DMS53 (cell line): ENCODE measurements at regions not wholly inside any gene's neighbourhood (a gene's known extent, or its start where the extent isn't known, plus 50 kb on each side); places are given as distances from the start of the nearest gene placed in this dataset.
"Not testable (repeated sequence)": the region's sequence is repeated elsewhere in the genome, so short reads cannot be mapped to it uniquely, and the experiment has no call there.

Source experiments
- DNase-seq: peaks from one replicate; lab custom pipeline; 2025; lab: John Stamatoyannopoulos, UW

DNA sequence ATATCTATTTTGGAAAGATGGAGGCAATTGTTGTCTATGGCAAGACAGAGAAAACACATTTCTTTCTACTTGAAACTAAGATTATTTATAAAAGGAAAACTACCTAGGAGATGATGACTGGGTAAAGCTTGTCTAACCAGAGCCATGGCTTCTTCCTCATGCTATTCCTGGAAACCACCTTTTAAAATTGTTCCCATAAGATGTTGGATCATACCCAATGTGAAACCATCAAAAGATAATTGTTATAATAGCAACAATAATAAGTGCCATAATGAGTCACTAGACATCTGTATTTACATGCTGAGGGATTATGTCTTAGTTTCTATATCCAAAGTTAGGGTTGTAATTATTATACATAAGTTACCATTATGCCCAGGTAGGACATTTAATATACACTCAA lies 428.4 kb downstream of the KCNJ2 start:
- DNase-seq, result no peak

GRCh38 chr17:70599198-70599597 lies 429.9 kb downstream of the KCNJ2 start:
- DNase-seq, result no peak

GRCh38 chr17:70599945-70600344 lies 430.6 kb downstream of the KCNJ2 start:
- not testable (repeated sequence) for DNase-seq

DNA sequence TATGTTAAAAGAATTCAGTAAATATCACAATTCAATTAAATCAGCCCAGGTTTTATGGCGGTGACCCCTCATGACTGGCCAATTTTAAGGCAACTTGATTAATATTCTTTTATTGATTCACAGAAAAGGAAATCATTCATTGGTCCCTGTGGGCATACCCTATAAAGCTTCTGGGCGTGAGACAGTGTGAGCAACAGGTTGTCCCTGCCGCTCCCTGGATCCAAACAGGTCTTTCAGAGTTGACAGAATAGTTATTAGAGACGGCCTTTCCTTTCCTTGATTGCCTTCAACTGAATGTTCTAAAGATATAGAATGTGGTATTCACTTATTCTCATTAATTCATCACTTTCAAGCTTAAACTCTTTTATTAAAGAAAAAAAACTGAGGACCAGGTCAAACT lies 433.9 kb downstream of the KCNJ2 start:
- DNase-seq, result no peak

DNA sequence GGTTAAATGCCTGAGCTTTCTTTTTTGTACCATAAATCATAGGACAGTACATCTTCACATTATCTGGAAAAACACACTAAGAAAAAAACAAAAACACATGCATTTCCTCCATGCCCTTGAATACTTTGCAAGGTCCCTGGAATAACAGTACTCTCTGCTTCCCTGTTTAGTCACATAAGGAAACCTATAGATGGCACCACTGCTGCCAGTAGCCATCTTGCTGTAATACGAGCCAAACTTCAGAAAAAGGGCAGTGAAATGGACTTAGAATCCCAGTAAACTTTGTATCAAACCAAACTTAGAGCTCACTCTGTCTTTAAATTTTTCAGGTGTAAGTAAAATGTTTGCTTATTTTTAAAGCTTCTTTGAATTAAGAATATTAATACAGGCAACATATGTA lies 435.5 kb downstream of the KCNJ2 start:
- DNase-seq, result peak; percentile 9

DNA sequence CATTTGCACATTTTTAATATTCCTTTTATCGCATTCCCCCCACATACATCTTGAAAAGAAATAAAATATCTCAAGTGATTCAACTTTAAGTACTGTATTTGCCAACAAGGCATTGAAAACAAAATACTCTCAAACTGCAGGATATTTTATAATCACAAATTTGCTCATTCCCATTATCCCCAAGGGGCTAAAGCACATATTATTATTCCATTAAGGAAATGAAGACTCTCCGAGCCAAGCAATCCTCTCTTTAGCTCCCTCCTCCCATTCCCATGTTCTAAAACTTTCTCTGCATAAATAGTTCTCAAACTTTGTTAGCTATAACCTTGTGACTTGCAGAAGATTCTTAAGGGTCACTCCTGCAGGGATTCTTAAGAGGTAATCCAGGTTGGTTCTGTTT lies 436.8 kb downstream of the KCNJ2 start:
- no peak for DNase-seq

DNA sequence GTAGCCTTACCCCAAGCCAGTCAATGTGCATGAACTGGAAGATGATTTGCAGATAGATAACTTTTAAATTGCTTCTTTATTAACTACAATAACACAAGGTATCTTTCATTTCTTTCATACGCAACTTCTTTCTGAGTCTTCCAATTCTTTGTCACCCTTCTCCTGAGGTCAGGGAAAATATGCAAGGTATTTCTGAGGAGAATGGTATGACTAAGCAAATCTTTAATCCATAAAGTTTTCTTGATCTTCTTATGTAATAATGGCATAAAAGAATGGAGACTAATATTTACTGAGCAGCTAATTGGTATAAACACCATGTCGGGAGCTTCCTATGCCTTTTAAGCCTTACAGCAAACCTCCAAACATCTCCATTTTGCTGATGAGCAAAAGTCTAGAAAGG lies 438.9 kb downstream of the KCNJ2 start:
- no peak for DNase-seq

DNA sequence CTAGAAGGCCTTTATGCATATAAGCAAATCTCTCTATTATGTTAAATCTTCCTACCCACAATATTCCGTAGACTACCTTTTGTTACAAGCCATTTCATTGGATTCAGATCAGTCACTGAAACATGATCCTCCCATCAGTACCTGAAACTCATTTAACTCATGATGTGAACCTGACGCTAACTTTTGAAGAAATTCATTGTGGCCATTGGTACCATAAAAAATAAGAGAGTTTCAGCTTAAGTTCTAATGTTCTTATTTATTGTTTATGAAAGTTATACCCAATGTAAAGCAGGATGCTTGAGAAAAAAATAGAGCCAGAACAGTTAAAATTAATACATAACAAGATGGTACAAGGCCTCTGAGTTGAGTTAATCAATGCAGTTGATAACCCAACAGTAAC lies 439.6 kb downstream of the KCNJ2 start:
- DNase-seq, result no peak

GRCh38 chr17:70609566-70609965 lies 440.2 kb downstream of the KCNJ2 start:
- no peak for DNase-seq

GRCh38 chr17:70610161-70610560 lies 440.8 kb downstream of the KCNJ2 start:
- DNase-seq, result no peak

DNA sequence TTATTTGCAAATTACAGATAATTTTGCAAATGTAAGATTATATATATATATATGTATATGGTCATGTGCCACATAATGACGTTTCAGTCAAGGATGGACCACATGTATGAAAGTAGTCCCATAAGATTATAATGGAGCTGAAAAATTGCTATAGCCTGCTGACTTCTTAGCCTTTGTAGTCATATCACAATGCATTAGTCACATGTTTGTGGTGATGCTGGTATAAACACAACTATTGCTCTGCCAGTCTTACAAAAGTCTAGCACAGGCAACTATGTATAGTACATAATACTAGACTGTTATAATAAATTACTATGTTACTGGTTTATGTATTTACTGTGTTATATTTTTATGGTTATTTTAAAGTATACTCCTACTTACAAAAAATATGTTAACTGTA lies 444.3 kb downstream of the KCNJ2 start:
- DNase-seq, result no peak

GRCh38 chr17:70615831-70616230 lies 446.5 kb downstream of the KCNJ2 start:
- no peak for DNase-seq

- DNase-seq, result no peak
These were observed 449.3 kb downstream of the KCNJ2 start for GRCh38 chr17:70618641-70619040.

DNA sequence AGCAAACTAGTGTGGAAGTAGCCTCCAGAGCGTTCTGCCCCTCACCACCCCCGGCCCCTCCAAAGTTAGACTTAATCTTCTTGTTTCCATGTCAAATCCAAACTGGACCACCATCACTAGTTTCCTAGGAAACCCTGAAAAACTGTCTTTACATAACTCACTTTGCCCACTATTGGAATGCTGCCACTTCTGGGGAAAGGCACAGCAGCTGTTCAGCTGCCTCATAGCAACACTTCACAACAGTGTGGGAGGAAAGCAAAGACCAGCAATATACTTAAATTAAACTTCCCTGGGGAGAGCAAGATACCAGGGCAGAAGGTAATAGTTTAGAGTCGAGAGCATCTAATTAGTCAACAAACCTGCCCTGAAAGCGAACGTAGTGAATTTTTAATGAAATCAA lies 452.2 kb downstream of the KCNJ2 start:
- DNase-seq, result peak; percentile 11

DNA sequence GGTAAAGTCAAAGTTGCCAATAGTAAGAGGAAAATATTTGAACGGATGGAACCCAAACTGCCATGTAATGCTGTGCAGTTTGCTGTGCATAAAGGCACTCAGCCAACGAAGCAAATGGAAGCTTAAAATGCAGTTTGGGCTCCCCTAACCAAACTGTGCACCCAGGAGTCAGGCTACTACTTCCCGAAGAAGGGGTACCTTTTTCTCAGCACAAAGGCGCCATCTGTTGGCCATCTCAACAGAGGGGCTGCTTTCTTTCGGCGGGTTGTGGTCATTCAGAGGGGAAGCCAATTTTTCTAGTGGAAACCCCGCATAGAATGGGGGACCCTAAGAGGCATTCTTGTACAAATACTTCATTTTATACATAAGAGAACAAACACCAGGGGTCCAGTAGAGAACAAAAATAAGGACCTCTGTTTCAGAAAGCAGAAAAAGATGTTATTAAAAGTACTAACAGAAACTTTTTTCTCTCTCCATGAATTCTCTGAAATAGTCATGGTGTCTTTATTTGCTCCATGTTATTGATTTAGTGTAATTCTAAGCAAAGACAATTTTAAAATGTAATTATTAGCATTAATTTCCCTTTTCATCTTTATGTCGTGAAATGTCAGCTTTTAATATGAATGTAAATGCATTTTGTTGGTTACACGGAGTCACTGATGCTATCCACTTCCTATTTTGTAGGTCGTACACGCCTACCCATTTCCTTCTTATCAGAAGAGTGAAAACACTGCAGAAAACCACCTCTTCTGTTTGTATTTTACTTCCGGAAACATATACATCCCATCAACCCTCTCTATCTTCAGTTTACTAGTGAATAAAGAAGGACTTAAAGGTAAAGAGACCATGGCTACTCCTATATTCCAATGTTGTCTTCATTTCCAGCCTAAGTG lies 453.3 kb downstream of the KCNJ2 start:
- DNase-seq, result peak; percentile 70

DNA sequence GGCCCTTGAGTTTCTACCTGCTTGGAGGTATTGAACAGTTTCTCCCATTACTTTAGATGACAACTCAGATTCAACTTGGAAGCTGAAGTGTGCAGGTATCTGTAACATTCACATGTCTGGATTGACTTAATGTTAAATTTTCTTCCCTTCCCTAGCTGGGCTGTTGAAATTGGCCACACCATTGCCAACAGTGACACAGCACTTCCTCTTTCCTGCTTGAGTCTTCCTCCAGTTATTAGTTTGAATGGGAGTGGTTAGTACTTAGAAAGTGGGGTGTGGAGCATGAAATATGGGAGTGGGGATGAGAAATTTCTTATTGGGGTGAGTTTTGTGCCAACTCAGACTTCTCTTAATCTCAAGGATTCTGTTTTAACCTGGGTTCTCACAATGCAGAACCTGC lies 454.9 kb downstream of the KCNJ2 start:
- DNase-seq, result no peak

DNA sequence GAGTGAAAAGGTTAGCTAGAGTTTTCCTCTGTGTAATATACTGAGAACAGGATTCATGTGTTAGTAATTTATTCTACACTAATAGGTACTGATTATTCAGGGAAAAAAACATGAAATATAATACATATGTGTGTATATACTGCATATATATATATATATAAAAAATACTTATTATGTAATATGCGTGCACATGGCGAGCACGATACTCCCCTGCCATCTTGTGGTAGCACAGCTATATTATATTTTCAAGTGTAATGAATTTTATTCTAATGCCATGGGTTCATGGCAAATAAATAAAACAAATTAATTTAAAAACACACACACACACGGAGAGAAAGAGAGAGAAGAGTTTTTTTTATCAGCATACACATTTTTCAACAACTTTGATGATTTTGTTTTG lies 460.6 kb downstream of the KCNJ2 start:
- DNase-seq, result peak; percentile 32

GRCh38 chr17:70636517-70637133 lies 467.3 kb downstream of the KCNJ2 start:
- peak; percentile 74 for DNase-seq

DNA sequence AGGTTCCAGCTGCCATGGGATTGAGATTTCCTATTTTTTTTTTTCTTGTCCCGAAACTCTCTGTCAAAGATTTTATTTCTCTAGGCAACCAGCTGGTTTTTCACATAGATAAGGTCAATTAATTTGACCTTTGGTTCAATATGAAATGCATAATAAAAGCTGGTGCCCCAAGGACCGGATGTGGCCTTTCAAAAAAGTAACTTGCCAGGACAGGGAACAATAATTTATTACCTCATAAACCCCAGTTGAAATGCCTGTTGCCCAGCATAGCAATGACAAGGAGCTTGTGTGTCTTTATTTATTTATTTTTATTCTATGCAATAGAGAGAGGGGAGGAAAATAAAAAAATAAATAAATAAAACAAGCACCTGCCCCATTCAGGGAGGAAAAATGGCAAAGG lies 472.7 kb downstream of the KCNJ2 start:
- DNase-seq, result no peak

DNA sequence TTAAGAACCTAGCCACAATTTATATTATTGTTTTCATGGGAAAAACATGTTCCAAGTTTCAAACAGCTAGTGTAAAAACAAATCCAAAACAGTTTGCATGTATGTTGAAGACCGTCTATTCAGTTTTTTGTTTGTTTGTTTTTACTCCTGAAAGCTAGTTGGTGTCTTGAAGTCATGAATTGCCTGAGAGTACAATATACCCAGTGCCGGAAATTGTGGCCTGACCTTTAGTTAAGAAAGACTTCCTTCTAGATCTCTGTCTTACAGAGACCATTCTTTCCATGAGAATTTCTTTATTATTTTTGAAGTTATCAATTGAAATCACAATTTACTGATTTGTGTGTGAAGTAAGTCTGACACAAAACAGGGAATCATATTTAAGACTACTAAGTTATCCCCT lies 474.8 kb downstream of the KCNJ2 start:
- no peak for DNase-seq

GRCh38 chr17:70646673-70647072 lies 477.3 kb downstream of the KCNJ2 start:
- no peak for DNase-seq

DNA sequence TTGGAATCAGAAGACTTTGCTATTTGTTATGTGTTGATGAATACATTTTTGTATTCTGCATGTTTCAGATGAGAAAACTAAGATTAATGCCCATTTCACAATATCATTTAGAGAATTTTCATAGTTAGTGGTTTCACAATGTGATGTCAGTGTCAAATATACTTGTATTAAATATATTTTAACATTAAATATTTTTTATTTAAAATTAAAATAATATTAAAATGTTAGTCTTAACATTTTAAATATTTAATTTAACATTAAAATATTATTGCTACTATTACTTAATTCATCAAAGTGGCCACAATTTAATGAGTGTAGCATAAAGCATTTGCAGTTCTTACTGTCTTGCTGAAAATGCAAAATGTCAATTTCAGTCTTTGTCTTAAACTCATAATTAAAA lies 478.8 kb downstream of the KCNJ2 start:
- DNase-seq, result no peak

DNA sequence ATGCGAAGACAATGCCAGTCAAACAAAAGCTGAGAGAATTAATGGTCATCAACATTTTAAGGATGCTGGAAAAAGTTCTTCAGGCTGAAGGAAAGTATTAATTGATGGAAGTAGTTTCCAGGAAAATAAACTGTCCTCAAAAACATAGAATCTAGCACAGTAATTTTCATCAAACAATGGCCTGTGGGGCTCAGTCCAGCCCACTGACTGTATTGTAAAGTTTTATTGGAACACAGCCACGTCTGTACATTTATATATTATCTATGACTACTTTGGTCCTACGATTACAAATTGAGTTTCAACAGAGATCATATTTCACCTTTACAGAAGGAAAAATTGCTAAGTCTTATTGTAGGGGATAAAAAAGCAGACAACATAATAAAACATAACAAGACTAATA lies 484.5 kb downstream of the KCNJ2 start:
- DNase-seq, result no peak

- no peak for DNase-seq
These were observed 485.4 kb downstream of the KCNJ2 start for GRCh38 chr17:70654706-70655105.
